Left colon (tissue), 2 donors: ENCODE measurements at regions not wholly inside any gene's neighbourhood (a gene's known extent, or its start where the extent isn't known, plus 50 kb on each side); places are given as distances from the start of the nearest gene placed in this dataset.
A peak's percentile ranks its signal among the peaks of the same experiment; 100 is the strongest.

Experiments
- ATAC-seq: fragments of 200-7000 bp; cut with Tn5 transposase; one replicate; pipeline ENCODE4 v1.9.1; 2020; ENCODE audit warnings: mild to moderate bottlenecking, moderate library complexity
- DNase-seq, 2 donors: peaks; one replicate each; pipeline ENCODE4 v3.0.0-alpha.2; 2020
- intact Hi-C, 2 donors: fragments of 100-400 bp; cut with DNase I in 1 of 2; cut with micrococcal nuclease in 1 of 2; formaldehyde crosslinking; loops; one replicate each; pipeline versions ENCODE4 v1.11.2 to v1.14.0; 2022; cut with DNase I, micrococcal nuclease
- donor health status: DM: no; HTN: no; CAD: no.
- donor health status: DM: yes; HTN: yes; CAD: no.

- DNase-seq (no peak), ATAC-seq (no peak)
- intact Hi-C loops: no loop called here
These were observed 141.5 kb upstream of the PDE10A start for GRCh38 chr6:165804331-165805066.

DNA sequence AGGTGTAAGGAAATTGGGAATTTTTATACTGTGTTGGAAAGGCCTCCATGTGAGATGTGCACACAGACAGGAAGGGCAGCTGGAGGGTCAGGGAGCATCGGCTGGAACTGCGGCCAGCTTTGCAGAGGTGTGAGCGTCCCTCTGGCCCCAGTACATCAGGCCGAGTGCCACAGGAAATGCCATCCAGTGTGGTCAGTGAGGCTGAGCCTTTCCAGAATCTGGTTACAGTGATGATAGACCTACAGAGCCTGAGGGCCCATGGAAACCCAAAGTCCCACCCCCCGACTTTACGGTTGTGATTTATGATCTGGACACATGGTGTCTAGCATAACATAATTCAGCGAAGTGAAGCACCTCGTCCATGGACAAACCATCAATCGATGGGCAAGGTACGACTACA is 137.3 kb upstream of the PDE10A start:
- intact Hi-C loops: no loop called here
- ATAC-seq (no peak), DNase-seq (no peak)

DNA sequence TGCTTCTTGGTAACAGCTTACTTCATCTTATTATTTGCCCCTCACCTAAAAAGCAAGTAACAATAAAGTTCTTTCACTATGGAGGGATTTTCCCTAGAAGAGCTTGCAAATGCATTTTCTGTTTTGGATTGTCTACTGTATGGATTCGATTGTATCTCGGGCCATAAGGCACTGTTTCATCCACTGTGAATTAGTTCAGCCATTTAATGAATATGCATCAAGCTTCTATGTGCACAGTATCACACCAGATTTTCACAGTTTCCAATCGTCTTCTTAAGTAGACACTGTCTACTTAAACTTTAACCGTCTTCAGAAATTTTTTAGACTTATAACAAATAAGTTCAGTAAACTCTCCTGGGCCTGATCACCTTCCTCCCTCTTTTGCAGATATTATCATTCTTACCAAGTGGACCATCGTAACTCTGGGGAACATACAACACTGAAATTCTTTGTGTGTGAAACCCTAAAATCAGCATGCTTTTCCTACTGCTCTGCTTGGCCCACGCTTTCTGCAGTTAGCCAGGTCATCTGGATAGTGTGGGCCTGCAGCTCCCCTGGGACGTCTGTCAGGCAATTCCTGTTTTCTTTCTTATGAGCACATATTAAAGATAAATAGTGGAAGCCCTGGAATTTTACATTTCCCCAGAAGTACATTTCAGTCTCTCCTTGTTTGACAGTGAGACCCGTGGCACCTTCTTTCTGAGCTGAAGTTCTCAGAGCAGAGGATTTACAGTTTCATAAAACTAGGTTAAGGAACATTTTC is 136.5 kb upstream of the PDE10A start:
- no peak for ATAC-seq
- intact Hi-C loops: no loop called here
- no peak for DNase-seq

- ATAC-seq: no peak
- intact Hi-C loops: no loop called here
These were observed 135.9 kb upstream of the PDE10A start for GRCh38 chr6:165798991-165799390.

GRCh38 chr6:165794179-165794601 is 131.1 kb upstream of the PDE10A start:
- ATAC-seq (no peak), DNase-seq (no peak)
- intact Hi-C loops: no loop called here

More at GRCh38 chr6:165798991-165799390, 135.9 kb upstream of the PDE10A start:
- no peak for DNase-seq

DNA sequence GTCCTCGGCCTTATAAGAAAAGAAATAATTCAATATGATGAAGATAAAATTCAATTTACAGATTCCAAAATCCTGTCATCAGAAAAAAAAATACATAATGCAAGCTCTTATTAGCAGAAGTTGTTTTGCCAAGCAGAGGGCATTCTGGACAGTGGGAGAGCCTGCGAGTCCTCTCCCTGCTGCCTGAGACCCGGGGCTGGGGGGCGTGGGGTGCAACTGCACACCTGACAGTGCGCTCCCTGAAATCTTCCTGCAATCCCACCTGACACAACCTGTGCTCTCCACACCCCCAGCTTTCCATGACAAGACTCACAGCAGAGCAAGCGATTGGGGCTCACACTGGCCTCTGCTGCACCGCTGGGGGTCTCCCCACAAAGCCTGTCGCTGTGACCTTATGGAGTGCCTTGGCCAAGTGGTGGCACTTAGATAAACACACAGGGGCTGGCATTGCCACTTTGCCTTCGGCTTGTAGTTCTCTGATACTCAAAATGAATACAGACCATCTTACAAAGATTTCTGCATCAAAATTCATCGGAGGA is 130.3 kb upstream of the PDE10A start:
- ATAC-seq (no peak), DNase-seq (no peak)
- intact Hi-C loops: no loop called here

DNA sequence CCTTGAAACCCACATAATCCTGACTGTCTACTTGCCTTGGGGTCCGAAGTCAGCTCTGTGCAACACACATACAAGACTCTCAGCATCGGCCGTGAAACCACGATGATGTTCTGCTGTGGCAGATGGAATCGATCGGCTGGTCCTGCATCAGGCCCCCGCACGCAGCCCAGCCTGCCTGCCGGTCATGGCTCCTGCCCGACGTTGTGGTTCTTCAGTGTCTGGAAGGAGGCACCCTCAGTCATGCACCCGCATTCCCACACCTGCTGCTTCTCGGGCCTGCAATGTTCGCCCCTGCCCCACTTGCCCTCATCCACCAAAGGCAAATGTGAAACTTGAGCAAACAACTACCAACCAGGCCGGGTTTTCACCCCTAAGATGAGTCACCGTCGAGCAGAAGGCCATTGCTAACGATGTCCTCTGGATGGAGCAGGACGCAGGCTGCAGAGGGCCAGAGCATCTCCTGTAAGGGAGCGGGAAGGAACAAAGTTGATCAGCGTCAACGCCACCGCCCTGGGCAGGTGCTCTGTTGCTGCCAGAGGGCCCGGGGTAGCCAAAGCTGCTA is 128.9 kb upstream of the PDE10A start:
- no peak for DNase-seq
- intact Hi-C loops: no loop called here

DNA sequence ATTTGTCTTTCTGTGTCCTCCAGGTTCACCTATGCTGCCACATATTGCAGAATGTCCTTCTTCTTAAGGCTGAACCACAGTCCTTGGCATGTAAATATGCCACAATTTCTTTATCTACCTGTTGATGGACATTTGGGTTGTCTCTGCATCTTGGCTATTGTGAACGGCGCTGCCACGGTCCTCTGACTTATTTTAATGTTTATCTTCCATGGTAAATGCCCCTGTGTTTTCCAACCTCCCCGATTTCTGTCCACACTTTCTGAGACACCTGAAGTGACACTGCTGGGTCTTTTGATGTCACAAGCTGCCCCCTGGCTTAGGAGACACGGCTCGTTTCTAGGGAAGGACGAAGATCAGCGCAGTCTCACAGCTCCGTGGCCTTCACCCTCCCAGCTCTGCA is 128.3 kb upstream of the PDE10A start:
- no peak for DNase-seq
- intact Hi-C loops: no loop called here
- ATAC-seq: no peak

More for the DNA sequence above, 128.9 kb upstream of the PDE10A start:
- ATAC-seq: no peak

GRCh38 chr6:165782812-165783211 is 119.8 kb upstream of the PDE10A start:
- no peak for ATAC-seq
- intact Hi-C loops: no loop called here
- DNase-seq: no peak

DNA sequence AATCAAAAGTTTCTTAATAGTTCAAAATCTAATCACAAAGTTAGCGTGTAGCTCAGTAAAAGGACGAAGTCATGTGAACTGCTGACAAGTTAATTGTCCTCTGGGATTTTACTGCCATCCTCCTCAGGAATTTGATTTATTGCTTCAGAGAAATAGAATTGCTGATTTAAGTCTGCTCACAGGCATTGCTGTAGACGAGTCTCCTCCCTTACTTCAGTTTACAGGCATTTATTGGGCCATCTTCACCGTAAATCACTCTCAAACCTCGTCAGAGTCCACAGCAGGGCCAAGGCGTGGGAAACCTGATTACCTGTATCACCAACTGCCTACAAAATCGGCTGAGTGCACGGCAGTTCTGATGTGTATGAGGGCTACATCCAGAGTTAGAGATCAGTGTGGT is 119.1 kb upstream of the PDE10A start:
- DNase-seq: peak in 1 of 2 donors; percentile 18

DNA sequence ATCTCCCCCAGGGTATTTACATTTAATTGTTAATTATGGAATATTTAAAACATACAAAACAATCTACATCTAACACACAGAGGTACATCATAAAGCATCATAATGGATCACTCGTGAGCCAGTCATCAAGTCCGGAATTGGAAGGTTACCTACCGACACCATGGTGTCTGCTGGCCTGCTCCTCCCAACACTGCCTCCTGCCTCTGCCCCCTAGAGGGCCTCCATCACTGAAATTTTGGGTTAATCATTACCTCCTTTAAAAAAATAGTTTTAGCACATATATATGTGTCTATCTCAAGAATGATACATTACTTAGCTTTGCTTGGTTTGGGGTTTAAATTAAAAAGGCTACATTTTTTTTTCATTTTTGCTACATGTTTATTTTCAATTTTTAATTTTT is 114.6 kb upstream of the PDE10A start:
- no peak for ATAC-seq
- intact Hi-C loops: no loop called here
- DNase-seq: no peak

More for the DNA sequence above, 119.1 kb upstream of the PDE10A start:
- ATAC-seq: peak; percentile 99
- intact Hi-C loops: no loop called here

DNA sequence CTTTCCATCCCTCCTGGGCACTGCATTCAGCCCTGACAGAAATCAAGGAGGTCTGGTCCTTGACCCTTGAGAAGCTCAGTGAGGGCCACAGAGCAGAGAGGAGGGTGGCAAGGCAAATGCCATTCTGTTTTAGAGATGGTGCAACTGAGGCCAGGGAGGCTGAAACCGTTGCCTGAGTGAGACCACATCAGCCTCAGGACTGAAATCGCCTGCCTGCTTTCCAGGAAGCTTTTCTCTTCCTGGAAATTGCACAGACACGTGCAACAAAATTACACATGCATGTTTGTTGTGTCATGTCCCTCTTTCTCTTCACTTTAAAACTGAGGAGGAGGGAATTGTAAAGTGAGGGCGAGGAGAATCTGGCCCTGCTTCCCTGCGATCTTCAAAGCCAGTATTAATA is 113.7 kb upstream of the PDE10A start:
- no peak for ATAC-seq
- intact Hi-C loops: no loop called here
- DNase-seq: no peak

DNA sequence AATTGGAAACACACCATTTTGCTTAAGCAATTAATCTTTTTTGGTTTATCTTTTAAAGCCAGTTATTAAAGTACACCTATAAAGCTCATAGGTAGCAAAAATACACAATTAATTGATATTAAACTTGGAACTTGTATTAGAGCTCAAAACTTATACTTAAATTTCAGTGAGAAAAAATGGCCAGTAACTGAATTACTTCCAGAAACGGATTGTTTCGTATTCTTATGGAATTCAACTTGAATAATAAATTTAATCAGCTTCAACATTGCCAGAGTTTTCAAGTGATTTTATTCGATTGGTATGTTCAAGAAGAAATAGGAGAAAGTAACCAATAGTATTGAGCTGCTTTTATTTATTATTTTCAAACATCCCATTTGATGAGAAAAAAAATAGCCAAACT is 112.7 kb upstream of the PDE10A start:
- DNase-seq: no peak
- intact Hi-C loops: no loop called here
- ATAC-seq: no peak

DNA sequence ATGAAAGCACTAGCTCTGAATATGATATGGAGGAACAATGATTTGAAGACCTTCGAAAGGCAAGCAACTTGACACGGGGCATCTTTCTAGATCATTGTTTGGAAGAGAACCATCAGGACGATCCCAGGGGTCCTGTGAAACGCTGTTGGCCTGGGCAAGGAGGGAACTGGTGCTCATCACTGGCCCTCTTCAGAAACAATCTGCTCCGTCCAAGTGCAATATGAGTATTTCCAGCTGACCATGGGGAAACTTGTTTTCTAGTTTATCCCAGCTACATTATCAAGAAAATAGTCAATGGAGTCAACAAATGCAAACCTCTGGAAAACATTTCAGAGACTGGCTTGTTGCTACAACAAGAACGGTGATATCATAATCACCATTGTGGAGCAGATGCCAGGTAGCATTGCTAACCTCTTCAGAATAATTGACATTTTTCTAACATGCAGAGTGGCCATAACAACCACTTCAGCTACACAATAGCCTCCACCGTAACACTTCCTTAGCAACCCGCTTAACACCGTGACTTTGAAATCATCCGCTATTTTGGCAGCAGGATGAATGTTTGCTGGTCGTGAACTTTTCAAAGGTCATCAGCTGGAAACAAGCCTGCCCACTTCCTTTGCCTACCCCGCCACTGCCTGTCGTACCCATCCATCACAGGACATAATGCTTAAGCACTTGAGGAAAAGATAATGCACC is 112.0 kb upstream of the PDE10A start:
- ATAC-seq: peak; percentile 16
- DNase-seq: no peak
- intact Hi-C loops: no loop called here

- intact Hi-C loops: no loop called here
- DNase-seq (no peak), ATAC-seq (no peak)
These were observed 107.5 kb upstream of the PDE10A start for GRCh38 chr6:165770397-165771082.

DNA sequence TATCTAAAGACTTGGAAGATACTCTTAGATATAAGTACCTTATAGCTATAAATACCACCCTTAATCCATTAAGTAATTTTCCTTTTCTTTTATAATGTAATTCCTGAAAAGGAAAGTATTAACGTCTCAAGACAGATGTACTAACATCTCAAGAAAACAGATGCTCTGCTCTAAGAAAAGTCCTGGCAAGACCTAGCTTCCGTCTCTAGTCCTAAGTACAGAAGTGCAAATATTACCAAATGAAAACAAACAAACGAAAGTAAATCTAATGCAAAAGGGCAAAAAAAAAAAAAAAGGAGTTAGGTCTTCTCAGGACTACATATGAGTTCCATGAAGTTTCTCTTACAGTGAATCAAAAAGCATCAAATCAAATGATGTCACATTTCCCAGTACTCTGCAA is 106.8 kb upstream of the PDE10A start:
- ATAC-seq (no peak), DNase-seq (no peak)
- intact Hi-C loops: no loop called here

GRCh38 chr6:165769401-165769800 is 106.4 kb upstream of the PDE10A start:
- intact Hi-C loops: no loop called here
- ATAC-seq: no peak
- DNase-seq: no peak

GRCh38 chr6:165768961-165769360 is 105.9 kb upstream of the PDE10A start:
- intact Hi-C loops: no loop called here
- no peak for DNase-seq
- no peak for ATAC-seq

- DNase-seq (no peak), ATAC-seq (no peak)
- intact Hi-C loops: no loop called here
These were observed 104.2 kb upstream of the PDE10A start for GRCh38 chr6:165767228-165767627.
